ENCODE measurements at regions not wholly inside any gene's neighbourhood (a gene's known extent, or its start where the extent isn't known, plus 50 kb on each side); places are given as distances from the start of the nearest gene placed in this dataset.

DNA sequence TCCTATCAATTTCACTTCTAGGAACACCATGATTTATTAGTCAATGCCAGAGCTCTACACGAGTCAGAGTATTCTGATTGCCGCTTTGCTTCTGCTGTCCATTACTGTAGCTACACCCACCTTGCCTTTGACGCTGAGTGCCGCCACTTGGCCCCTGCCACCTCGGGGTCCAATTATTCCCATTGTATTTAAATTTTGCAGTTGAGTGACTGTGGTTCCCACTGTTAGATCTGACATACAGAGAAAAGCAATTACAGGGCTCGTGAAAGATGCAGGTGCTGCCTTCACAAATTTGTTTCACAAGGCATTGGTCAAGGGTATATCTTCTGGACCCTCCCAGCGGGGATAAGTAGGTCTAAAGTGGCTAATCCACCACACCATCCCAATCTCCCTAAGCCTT lies 428.9 kb downstream of the SIPA1L2 start:
- TF ChIP-seq, protein P1, sequence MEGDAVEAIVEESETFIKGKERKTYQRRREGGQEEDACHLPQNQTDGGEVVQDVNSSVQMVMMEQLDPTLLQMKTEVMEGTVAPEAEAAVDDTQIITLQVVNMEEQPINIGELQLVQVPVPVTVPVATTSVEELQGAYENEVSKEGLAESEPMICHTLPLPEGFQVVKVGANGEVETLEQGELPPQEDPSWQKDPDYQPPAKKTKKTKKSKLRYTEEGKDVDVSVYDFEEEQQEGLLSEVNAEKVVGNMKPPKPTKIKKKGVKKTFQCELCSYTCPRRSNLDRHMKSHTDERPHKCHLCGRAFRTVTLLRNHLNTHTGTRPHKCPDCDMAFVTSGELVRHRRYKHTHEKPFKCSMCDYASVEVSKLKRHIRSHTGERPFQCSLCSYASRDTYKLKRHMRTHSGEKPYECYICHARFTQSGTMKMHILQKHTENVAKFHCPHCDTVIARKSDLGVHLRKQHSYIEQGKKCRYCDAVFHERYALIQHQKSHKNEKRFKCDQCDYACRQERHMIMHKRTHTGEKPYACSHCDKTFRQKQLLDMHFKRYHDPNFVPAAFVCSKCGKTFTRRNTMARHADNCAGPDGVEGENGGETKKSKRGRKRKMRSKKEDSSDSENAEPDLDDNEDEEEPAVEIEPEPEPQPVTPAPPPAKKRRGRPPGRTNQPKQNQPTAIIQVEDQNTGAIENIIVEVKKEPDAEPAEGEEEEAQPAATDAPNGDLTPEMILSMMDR (IDR thresholded peaks at IDR 0.05): no peak
- no peak for TF ChIP-seq POLR2A (IDR thresholded peaks at IDR 0.05; ENCODE audit: low read depth)

Data from esophagus muscularis mucosa (tissue), 3 donors.